HL-60 (cell line): ENCODE measurements at regions not wholly inside any gene's neighbourhood (a gene's known extent, or its start where the extent isn't known, plus 50 kb on each side); places are given as distances from the start of the nearest gene placed in this dataset.

Source experiments
- CTCF ChIP-seq: IDR thresholded peaks from one replicate; pipeline ENCODE4 v1.5.1; 2011; ENCODE audit warnings: low read length, control low read depth, inconsistent platforms; ENCODE audit not compliant: insufficient read depth
- POLR2AphosphoS5 ChIP-seq: IDR thresholded peaks from 2 replicates; pipeline ENCODE4 v1.6.1; 2012; ENCODE audit warnings: low read depth
- REST ChIP-seq: IDR thresholded peaks from 2 replicates; pipeline ENCODE4 v1.6.1; 2012; ENCODE audit warnings: low read depth; ENCODE audit not compliant: insufficient replicate concordance

- TF ChIP-seq CTCF = no peak
- no peak for TF ChIP-seq REST
- no peak for TF ChIP-seq POLR2AphosphoS5
Measured at GRCh38 chrX:22585831-22586230, 313.1 kb downstream of the CBLL2 start.
